Thoracic aorta (tissue), 2 donors: ENCODE measurements at regions not wholly inside any gene's neighbourhood (a gene's known extent, or its start where the extent isn't known, plus 50 kb on each side); places are given as distances from the start of the nearest gene placed in this dataset.

Experiments
- ATAC-seq: fragments of 150-250 bp; one replicate; pipeline ENCODE4 v1.8.0; 2017; ENCODE audit warnings: low read depth; ENCODE audit not compliant: insufficient number of reproducible peaks, low FRiP score
- DNase-seq: peaks from one replicate; pipeline ENCODE4 v3.0.0-alpha.2; 2020; ENCODE audit warnings: low spot score
- H3K27ac ChIP-seq, 2 donors: fragments of 200-600 bp; sonication (generic); 1 replicate in 1 of 2; 2 replicates in 1 of 2; pipeline ENCODE4 v1.5.1; 2016; ENCODE audit warnings: mild to moderate bottlenecking in 2 of 2, moderate library complexity in 2 of 2
- H3K27me3 ChIP-seq: fragments of 200-600 bp; sonication (generic); replicated peaks from 2 replicates; pipeline ENCODE4 v1.6.0; 2016; ENCODE audit warnings: mild to moderate bottlenecking; ENCODE audit not compliant: insufficient read depth
- H3K36me3 ChIP-seq: fragments of 200-600 bp; sonication (generic); one replicate; pipeline ENCODE4 v1.5.1; 2016
- H3K4me1 ChIP-seq, 2 donors: fragments of 200-600 bp; sonication (generic); 1 replicate in 1 of 2; 2 replicates in 1 of 2; pipeline versions ENCODE4 v1.5.1 to v1.6.0; 2016; ENCODE audit warnings: low read depth in 2 of 2, mild to moderate bottlenecking in 1 of 2; ENCODE audit not compliant: control insufficient read depth in 1 of 2
- H3K4me3 ChIP-seq: fragments of 200-600 bp; sonication (generic); 2 replicates; pipeline ENCODE4 v1.5.1; 2016; ENCODE audit warnings: mild to moderate bottlenecking
- H3K9me3 ChIP-seq: fragments of 200-600 bp; sonication (generic); 2 replicates; pipeline ENCODE4 v1.5.1; 2016
- CTCF ChIP-seq: fragments of 200-600 bp; sonication (generic); IDR thresholded peaks from one replicate; pipeline ENCODE4 v1.5.1; 2019; ENCODE audit warnings: antibody characterized with exemption

- ATAC-seq, result no peak
- TF ChIP-seq CTCF, result no peak
- Histone ChIP-seq H3K4me1 (no peaks in the 10 kb centered on the region), H3K9me3 (no peaks in the 10 kb centered on the region), H3K36me3 (no peaks in the 10 kb centered on the region), H3K27me3 (no peaks in the 10 kb centered on the region), H3K27ac (no peak overlapping the region), H3K4me3 (no peak overlapping the region)
- no peak for DNase-seq
Observed at GRCh38 chr22:34960005-34960404, 106.0 kb upstream of the ISX start.

GRCh38 chr22:34966980-34967565 lies 98.9 kb upstream of the ISX start:
- ATAC-seq (no peak), DNase-seq (no peak)
- Histone ChIP-seq H3K27ac (no peak overlapping the region), H3K4me3 (no peak overlapping the region), H3K27me3 (no peaks in the 10 kb centered on the region), H3K9me3 (no peaks in the 10 kb centered on the region), H3K4me1 (no peaks in the 10 kb centered on the region), H3K36me3 (no peaks in the 10 kb centered on the region)
- no peak for TF ChIP-seq CTCF

GRCh38 chr22:34969001-34969790 lies 96.8 kb upstream of the ISX start:
- Histone ChIP-seq H3K36me3 (no peaks in the 10 kb centered on the region), H3K4me1 (no peaks in the 10 kb centered on the region), H3K9me3 (no peaks in the 10 kb centered on the region), H3K27ac (no peak overlapping the region), H3K27me3 (no peaks in the 10 kb centered on the region), H3K4me3 (no peak overlapping the region)
- ATAC-seq (no peak), DNase-seq (no peak)
- TF ChIP-seq CTCF, result no peak

- Histone ChIP-seq H3K27ac (no peak overlapping the region), H3K9me3 (no peaks in the 10 kb centered on the region), H3K36me3 (no peaks in the 10 kb centered on the region), H3K27me3 (no peaks in the 10 kb centered on the region), H3K4me3 (no peak overlapping the region), H3K4me1 (no peaks in the 10 kb centered on the region)
- ATAC-seq (no peak), DNase-seq (no peak)
- TF ChIP-seq CTCF, result no peak
Observed at GRCh38 chr22:34971456-34971855, 94.5 kb upstream of the ISX start.

- H3K4me1 ChIP-seq, result no peaks in the 10 kb centered on the region
- no peaks in the 10 kb centered on the region for H3K27me3 ChIP-seq
- H3K36me3 ChIP-seq, result no peaks in the 10 kb centered on the region
- ATAC-seq (no peak), DNase-seq (no peak)
- no peak for TF ChIP-seq CTCF
- H3K27ac ChIP-seq, result no peak overlapping the region
- no peaks in the 10 kb centered on the region for H3K9me3 ChIP-seq
- no peak overlapping the region for H3K4me3 ChIP-seq
Observed at GRCh38 chr22:34972191-34972897, 93.6 kb upstream of the ISX start.
